Natural killer cell treated with Interleukin-12 subunit alpha and Interleukin-12 subunit beta and Interleukin-15 and Interleukin-18, amount 100 ng/mL, for 72 hours (primary cell): ENCODE measurements at regions not wholly inside any gene's neighbourhood (a gene's known extent, or its start where the extent isn't known, plus 50 kb on each side); places are given as distances from the start of the nearest gene placed in this dataset.

Experiments
- ATAC-seq, 2 donors: fragments of 150-1000 bp; cut with Tn5 transposase in 1 of 2; sonication (Bioruptor Pico), chemical (Tn5 transposase) in 1 of 2; 2 replicates each; pipeline ENCODE4 v1.10.0; 2021
- DNase-seq: peaks from one replicate; pipeline ENCODE4 v3.0.0; 2022; ENCODE audit warnings: low spot score
- H3K27ac Mint-ChIP-seq, 2 donors: 1 replicate in 1 of 2; 2 replicates in 1 of 2; pipeline ENCODE4 v1.8.0; 2022; ENCODE audit warnings: mixed read lengths in 2 of 2, mild to moderate bottlenecking in 1 of 2, moderate library complexity in 1 of 2
- H3K27me3 Mint-ChIP-seq, 2 donors: 1 replicate in 1 of 2; 2 replicates in 1 of 2; pipeline ENCODE4 v1.8.0; 2022; ENCODE audit warnings: mixed read lengths in 2 of 2
- H3K36me3 Mint-ChIP-seq: one replicate; pipeline ENCODE4 v1.8.0; 2022; ENCODE audit warnings: mixed read lengths
- H3K4me1 Mint-ChIP-seq, 2 donors: 1 replicate in 1 of 2; 2 replicates in 1 of 2; pipeline ENCODE4 v1.8.0; 2022; ENCODE audit warnings: low read depth in 2 of 2, mixed read lengths in 2 of 2, mild to moderate bottlenecking in 1 of 2
- H3K4me3 Mint-ChIP-seq: one replicate; pipeline ENCODE4 v1.8.0; 2022; ENCODE audit warnings: mixed read lengths
- H3K9me3 Mint-ChIP-seq: 2 replicates; pipeline ENCODE4 v1.8.0; 2022; ENCODE audit warnings: mixed read lengths

DNA sequence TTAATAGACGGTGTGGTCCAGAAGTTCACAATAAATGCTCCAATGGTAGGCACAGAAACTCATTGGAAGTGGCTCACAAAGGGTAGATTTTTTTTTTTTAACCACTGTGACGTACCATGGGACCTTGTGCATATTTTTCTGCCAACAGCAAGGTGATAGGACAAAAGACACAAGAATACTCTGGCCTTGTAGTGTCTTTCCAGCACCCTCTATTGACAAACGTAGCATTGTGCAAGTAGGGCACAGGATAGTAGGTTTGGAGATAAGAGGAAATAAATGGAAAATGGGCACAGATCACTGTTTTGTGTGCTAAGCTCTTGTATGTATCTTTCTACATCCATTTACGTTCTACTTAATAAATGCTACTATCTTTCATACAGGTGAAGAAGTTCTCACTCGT is 2054.9 kb downstream of the PCDH7 start:
- H3K27me3 Mint-ChIP-seq: no peaks in the 10 kb centered on the region
- H3K4me1 Mint-ChIP-seq: no peaks in the 10 kb centered on the region
- H3K27ac Mint-ChIP-seq: no peak overlapping the region
- H3K9me3 Mint-ChIP-seq: peaks cover 7% of the 10 kb centered on the region
- no peak overlapping the region for H3K4me3 Mint-ChIP-seq
- DNase-seq: no peak
- no peak for ATAC-seq
- H3K36me3 Mint-ChIP-seq: no peaks in the 10 kb centered on the region

DNA sequence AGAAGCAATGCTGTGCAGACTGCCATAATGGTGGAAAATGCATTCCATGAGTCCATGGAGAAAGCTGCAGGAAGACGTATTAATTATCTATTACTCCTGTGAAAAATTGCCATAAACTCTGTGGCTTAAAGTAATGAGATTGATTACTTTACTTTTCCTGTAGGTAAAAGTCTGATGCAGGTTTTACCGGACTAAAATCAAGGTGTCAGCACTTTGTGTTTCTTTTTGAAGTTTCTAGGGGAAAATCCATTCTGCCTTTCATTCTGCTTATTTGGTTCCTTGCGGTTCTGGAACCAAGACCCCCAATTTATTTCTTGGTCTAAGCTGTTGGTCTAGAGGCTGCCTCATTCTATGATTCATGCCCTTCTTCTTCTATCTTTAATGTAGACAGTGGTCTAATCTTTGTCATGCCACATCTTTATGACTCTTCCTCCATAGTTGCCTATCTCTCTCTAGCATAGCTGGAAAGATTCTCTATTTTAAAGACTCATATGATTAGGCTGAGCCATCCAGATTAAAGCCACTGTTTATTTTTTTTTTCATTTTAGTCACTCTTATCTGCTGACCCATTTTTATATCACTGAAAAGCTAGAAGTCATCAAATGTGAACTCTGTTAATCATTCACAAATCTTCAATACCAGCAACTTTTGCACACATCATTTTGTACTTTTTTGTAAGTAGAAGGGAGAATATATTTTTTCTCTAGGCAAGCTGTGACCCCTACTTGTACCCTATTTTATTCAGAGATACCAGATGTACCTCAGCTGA is 2056.4 kb downstream of the PCDH7 start:
- Mint-ChIP-seq H3K4me1 (no peaks in the 10 kb centered on the region), H3K4me3 (no peak overlapping the region), H3K9me3 (peaks cover 10% of the 10 kb centered on the region), H3K27me3 (no peaks in the 10 kb centered on the region), H3K36me3 (no peaks in the 10 kb centered on the region), H3K27ac (no peak overlapping the region)
- DNase-seq (no peak), ATAC-seq (no peak)

DNA sequence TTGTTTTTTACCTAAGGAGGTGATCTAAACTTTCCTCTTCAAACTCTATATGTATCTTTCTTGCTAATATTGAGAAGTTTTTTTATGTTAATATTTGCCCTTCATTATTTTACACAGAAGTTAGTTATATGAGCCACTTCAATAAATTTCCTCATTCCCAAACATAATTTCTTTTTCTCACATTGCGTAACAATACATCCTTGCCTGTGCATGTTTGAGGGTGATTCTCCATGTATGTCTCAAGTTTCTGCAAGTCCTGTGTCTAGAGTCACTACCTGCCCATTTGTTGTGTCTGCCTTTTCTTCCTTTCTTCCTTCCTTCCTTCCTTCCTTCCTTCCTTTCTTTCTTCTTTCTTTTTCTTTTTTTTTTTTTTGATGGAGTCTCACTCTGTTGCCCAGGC is 2057.9 kb downstream of the PCDH7 start:
- Mint-ChIP-seq H3K4me3 (no peak overlapping the region), H3K27me3 (no peaks in the 10 kb centered on the region), H3K27ac (no peak overlapping the region), H3K36me3 (no peaks in the 10 kb centered on the region), H3K4me1 (no peaks in the 10 kb centered on the region), H3K9me3 (peaks cover 13% of the 10 kb centered on the region)
- ATAC-seq (no peak), DNase-seq (no peak)

DNA sequence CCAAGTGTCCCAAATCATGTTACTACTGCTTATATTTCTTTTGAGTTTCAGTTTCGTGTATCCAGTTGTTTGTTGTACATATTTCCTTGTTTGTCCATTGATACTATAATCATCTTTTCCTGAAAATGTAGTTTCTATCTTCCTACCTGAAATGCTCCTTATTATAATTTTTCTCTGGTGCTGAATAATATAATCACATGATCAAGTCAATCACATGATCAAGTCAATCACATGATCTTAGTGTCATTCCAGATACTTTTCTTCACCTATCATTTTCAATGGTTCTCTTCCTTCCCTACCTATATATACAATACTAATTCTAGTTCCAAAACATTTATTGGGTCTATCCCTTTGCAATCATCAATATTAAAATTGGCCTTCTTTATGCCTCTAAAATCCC is 2058.8 kb downstream of the PCDH7 start:
- ATAC-seq: no peak
- Mint-ChIP-seq H3K4me1 (no peaks in the 10 kb centered on the region), H3K4me3 (no peak overlapping the region), H3K9me3 (peaks cover 19% of the 10 kb centered on the region), H3K27me3 (no peaks in the 10 kb centered on the region), H3K27ac (no peak overlapping the region), H3K36me3 (no peaks in the 10 kb centered on the region)
- DNase-seq: no peak

DNA sequence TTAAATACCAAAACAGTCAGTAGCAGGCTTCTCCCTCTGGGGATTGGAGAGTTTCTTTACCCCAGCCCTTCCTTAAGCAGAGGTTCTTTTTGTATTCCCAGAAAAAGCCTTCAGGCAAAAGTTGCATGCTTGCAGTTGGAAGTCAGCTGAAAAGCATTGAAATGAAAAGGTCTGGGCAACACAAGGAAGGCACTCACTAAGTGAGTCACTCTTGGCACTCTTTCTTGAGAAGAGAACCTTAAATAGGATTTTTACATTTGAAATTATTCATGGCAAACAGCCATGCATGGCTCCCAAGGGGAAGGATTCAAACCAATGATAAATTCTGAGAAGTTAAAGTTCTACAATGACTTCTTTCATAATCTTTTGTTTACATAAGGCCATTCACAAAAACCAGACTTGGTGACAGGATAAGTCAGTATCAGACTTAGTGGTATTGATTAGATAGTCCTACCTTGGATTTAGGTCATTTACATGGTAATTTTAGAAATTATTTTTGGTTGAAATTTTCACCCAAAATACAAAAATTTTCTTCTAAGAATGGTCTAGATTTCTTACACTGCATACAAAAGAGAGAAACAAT is 2068.9 kb downstream of the PCDH7 start:
- Mint-ChIP-seq H3K9me3 (no peaks in the 10 kb centered on the region), H3K27ac (no peak overlapping the region), H3K4me3 (no peak overlapping the region), H3K36me3 (no peaks in the 10 kb centered on the region), H3K27me3 (no peaks in the 10 kb centered on the region), H3K4me1 (no peaks in the 10 kb centered on the region)
- ATAC-seq: no peak
- no peak for DNase-seq

DNA sequence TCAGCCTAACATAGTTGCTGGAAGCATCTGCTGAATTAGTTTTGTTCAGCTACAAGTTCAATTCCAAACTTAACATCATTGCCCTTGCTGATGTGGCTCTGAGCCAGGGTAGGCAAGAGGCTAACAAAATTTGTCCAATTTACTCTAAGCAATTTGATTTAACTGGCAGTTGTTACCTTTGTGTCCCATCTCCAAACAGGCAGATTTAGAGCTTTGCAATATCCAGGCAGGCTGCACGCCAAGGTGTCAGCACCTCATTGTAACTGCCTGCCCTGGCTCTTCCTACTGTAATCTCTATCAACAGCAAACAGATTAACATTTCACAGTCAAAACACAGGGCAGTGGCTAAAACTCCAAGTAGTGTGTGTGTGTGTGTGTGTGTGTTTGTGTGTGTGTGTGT is 2070.6 kb downstream of the PCDH7 start:
- ATAC-seq (no peak), DNase-seq (no peak)
- H3K4me3 Mint-ChIP-seq: no peak overlapping the region
- no peaks in the 10 kb centered on the region for H3K9me3 Mint-ChIP-seq
- H3K27ac Mint-ChIP-seq: no peak overlapping the region
- H3K36me3 Mint-ChIP-seq: no peaks in the 10 kb centered on the region
- H3K27me3 Mint-ChIP-seq: no peaks in the 10 kb centered on the region
- H3K4me1 Mint-ChIP-seq: no peaks in the 10 kb centered on the region

DNA sequence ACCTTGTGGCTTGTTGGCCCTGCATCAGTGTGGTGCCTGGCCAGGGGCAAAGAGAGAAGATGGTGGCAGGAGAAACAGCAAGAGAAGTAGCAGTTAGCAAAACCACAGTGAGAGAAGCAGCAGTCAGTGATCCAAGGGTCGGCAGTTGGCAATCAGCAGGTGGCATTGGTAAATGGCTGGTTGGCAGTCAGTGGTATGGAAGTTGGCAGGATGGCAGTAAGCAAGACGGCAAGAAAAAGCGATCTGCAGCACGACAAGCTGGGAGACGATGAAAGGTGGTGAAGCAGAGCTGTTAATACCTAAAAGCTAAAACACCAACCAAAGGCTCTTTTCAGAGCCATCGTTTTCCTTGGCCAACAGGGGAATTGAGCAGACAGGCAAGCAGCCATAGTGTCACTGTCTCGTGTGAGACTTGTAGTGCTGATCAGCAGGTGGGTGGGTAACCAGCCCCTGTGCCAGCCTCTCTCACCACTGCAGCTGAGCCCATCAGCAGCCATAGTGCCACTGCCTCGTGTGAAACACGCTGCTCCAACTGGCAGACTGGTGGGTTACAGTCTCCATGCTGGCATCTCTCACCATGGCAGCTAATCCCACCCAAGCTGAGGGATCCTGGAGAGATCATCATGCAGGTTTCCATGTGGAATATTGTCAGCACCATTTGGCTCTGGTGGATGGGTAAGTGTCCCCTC is 2078.4 kb downstream of the PCDH7 start:
- Mint-ChIP-seq H3K27me3 (no peaks in the 10 kb centered on the region), H3K36me3 (no peaks in the 10 kb centered on the region), H3K4me3 (no peak overlapping the region), H3K9me3 (peaks cover 15% of the 10 kb centered on the region), H3K4me1 (no peaks in the 10 kb centered on the region), H3K27ac (no peak overlapping the region)
- DNase-seq (no peak), ATAC-seq (no peak)

DNA sequence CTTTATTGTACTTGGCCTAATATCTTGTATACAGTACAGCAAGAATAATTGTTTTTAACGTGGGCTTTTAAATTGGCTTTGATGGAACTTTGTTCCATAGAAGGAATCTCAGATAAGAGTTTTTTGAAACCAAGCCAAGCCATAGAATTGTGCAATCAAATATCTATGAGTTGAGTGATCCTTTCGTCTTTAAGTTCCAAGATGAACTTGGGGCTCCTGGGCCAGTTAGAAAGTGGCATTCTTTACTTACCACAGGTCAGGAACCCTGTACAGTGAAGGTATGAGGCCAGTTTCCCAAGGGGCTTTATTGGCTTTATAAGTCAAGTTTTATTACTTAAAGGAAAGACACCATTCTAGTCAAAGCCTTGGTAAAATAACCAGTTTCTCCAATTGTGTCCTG is 2104.2 kb downstream of the PCDH7 start:
- Mint-ChIP-seq H3K27ac (no peak overlapping the region), H3K27me3 (no peaks in the 10 kb centered on the region), H3K9me3 (peaks cover 25% of the 10 kb centered on the region), H3K36me3 (no peaks in the 10 kb centered on the region), H3K4me1 (no peaks in the 10 kb centered on the region), H3K4me3 (no peak overlapping the region)
- DNase-seq (no peak), ATAC-seq (no peak)

DNA sequence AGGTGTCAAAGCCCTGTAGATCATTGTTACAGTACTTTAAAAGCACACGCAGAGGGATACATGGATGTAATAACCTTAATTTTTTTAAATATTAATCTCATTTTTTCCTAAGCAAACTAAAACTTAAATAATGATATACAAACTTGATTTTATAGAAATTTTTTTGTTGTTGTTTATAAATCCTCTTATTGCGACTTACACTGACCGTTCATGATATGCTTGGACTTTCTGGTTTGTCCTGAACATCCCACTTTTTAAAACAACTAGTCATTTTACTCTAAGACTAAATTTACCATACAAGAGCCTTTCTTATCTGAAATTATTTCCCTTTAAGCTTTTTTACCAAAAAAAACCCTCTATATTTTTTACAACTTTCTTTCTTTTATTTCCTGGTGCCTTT is 2106.0 kb downstream of the PCDH7 start:
- Mint-ChIP-seq H3K4me1 (no peaks in the 10 kb centered on the region), H3K27ac (no peak overlapping the region), H3K36me3 (no peaks in the 10 kb centered on the region), H3K27me3 (no peaks in the 10 kb centered on the region), H3K9me3 (peaks cover 20% of the 10 kb centered on the region), H3K4me3 (no peak overlapping the region)
- no peak for DNase-seq
- no peak for ATAC-seq

DNA sequence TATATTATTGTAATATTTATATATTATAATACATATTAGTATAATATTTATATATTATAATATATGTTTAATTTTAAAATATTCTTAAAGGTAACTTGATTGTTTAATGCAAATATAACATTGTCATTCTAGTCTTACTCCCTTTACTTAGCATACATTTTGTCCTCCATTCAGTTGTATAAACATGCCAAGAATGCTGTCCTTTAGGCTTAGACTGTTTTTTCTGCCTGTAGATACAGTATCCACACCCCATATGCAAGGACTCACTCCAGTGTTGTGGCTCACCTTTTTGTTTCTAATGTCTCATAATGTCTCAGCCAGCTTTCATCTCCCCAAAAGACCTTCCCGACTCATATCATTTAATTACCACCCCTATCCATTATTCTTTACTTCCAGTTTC is 2110.0 kb downstream of the PCDH7 start:
- no peak for ATAC-seq
- Mint-ChIP-seq H3K9me3 (peaks cover 11% of the 10 kb centered on the region), H3K27ac (no peak overlapping the region), H3K4me3 (no peak overlapping the region), H3K27me3 (no peaks in the 10 kb centered on the region), H3K4me1 (no peaks in the 10 kb centered on the region), H3K36me3 (no peaks in the 10 kb centered on the region)
- DNase-seq: no peak

DNA sequence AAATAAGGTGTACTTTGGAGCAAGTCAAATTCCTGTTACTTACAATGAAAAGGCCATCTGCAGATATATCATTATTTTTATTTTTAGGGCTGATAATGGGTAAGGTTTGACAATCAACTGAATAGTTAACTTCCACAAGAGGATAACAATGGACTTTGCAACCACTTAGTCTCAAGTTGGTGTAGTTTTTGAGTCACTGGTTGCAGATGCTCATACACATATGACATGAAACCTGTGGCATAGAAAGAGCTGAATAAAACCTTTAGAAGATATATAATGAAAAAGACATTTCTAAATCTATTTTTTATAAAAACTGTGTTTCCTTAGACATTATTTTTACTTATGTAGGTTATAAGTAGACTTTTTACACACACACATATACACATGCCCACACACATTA is 2110.9 kb downstream of the PCDH7 start:
- Mint-ChIP-seq H3K4me3 (no peak overlapping the region), H3K27me3 (no peaks in the 10 kb centered on the region), H3K36me3 (no peaks in the 10 kb centered on the region), H3K4me1 (no peaks in the 10 kb centered on the region), H3K27ac (no peak overlapping the region), H3K9me3 (peaks cover 11% of the 10 kb centered on the region)
- ATAC-seq (no peak), DNase-seq (no peak)

DNA sequence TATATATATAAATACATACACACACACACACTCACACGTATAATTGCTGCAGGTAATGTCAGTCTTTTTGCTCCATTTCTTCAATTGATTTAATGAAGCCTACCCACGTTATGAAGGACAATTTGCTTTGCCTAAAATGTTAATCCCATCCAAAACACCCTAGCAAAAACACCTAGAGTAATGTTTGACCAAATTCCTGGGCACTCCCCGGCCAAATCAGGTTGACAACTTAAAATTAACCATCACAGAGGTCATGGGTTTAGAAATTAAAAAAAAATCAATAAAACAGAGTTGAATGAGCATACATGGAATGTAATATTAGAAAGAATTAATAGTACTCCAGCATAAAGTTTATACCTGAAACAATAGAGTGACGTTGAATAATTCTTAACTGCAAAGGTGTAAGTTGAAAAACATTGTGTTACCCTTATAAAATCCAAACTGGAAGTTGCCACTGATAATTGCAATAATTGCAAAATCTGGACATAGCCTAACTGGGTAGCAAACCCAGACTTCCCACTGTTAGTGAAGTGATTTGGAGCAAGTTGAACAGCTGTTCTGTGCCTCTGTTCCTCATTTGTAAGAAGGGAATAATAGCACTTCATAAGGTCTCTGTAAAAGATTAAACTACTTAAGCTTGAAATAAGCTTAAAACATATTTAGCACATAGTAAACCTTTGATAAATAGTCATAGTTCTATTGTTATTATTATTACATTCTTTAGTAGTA is 2120.5 kb downstream of the PCDH7 start:
- no peaks in the 10 kb centered on the region for H3K27me3 Mint-ChIP-seq
- no peaks in the 10 kb centered on the region for H3K4me1 Mint-ChIP-seq
- no peaks in the 10 kb centered on the region for H3K36me3 Mint-ChIP-seq
- DNase-seq: no peak
- H3K9me3 Mint-ChIP-seq: peaks cover 6% of the 10 kb centered on the region
- H3K4me3 Mint-ChIP-seq: no peak overlapping the region
- ATAC-seq: no peak
- H3K27ac Mint-ChIP-seq: no peak overlapping the region

DNA sequence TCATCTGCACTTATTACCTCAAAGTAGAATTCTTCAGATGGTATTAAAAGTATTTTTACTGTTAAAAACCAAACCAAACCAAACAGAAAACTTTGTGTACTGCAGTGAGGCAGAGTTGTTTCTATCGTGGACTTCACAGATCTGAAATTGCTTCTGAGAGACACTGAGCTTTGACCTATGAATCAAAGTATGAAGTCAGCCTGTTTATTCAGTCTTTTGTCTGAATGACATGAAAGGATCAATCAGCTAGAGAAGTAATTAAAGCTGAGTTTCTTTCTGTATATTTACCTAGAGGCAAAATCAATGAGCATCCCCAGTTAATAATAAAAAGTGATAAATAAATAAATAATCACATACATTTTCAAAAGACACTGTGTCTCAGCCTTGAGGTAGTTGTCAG is 2121.0 kb downstream of the PCDH7 start:
- no peaks in the 10 kb centered on the region for H3K4me1 Mint-ChIP-seq
- peaks cover 8% of the 10 kb centered on the region for H3K9me3 Mint-ChIP-seq
- no peak overlapping the region for H3K27ac Mint-ChIP-seq
- H3K27me3 Mint-ChIP-seq: no peaks in the 10 kb centered on the region
- no peak for ATAC-seq
- DNase-seq: no peak
- no peak overlapping the region for H3K4me3 Mint-ChIP-seq
- no peaks in the 10 kb centered on the region for H3K36me3 Mint-ChIP-seq

DNA sequence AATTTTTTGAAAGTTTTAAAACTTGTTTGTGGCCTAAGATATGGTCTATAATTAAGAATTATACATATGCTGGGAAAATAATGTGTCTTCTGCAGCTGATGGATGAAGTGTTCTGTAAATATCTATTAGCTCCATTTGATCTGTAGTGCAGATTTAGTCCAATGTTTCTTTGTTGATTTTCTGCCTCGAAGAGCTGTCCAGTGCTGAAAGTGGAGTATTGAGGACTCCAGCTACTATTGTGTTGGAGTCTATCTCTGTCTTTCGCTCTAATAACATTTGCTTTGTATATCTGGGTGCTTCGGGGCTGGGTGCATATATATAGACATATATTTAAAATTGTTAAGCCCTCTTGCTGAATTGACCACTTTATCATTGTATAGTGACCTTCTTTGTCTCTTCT is 2127.3 kb downstream of the PCDH7 start:
- no peaks in the 10 kb centered on the region for H3K36me3 Mint-ChIP-seq
- H3K27ac Mint-ChIP-seq: no peak overlapping the region
- ATAC-seq (no peak), DNase-seq (no peak)
- no peak overlapping the region for H3K4me3 Mint-ChIP-seq
- no peaks in the 10 kb centered on the region for H3K27me3 Mint-ChIP-seq
- peaks cover 13% of the 10 kb centered on the region for H3K9me3 Mint-ChIP-seq
- H3K4me1 Mint-ChIP-seq: no peaks in the 10 kb centered on the region
